HCT116 (cell line): ENCODE measurements at regions not wholly inside any gene's neighbourhood (a gene's known extent, or its start where the extent isn't known, plus 50 kb on each side); places are given as distances from the start of the nearest gene placed in this dataset.

Experiments used
- ATAC-seq: fragments of 200-7000 bp; cut with Tn5 transposase; 2 replicates; pipeline ENCODE4 v1.9.1; 2020; ENCODE audit warnings: mild to moderate bottlenecking, moderate library complexity
- BruUV-seq: library from RNA; stranded (reverse); fragments of 400-500 nt; replicated peaks from 2 replicates; lab custom pipeline; 2021; lab: Mats Ljungman, UMichigan
- CTCF ChIA-PET: fragments of 300-600 bp; sonication (Branson Sonifier 250); formaldehyde crosslinking; loops from one replicate; lab custom pipeline; 2021; ENCODE audit warnings: antibody characterized with exemption; lab: Charles Lee
- POLR2A ChIA-PET: fragments of 300-600, 350-600 bp; sonication (Branson Sonifier 250); formaldehyde crosslinking; loops from one replicate; lab custom pipeline; 2021; ENCODE audit warnings: antibody characterized with exemption; lab: Charles Lee
- RAD21 ChIA-PET, 2 experiments: fragments of 300-600 bp; sonication (Branson Sonifier 250); formaldehyde crosslinking; loops; one replicate each; lab custom pipeline; 2023; ENCODE audit warnings: low total read pairs in 2 of 2; ENCODE audit not compliant: uncharacterized antibody in 2 of 2, unreplicated experiment in 2 of 2, low non-redundant PET in 1 of 2; lab: Charles Lee
- DNase-seq: peaks from one replicate; pipeline ENCODE4 v3.0.0-alpha.2; 2010; ENCODE audit warnings: low read depth, low spot score
- H2AFZ ChIP-seq: fragments of 200-600 bp; shearing (Covaris generic), sonication (generic); 2 replicates; pipeline ENCODE4 v1.6.1; 2017; ENCODE audit warnings: low read depth, mixed run types, mixed read lengths, antibody characterized with exemption, low read length; ENCODE audit not compliant: poor library complexity, severe bottlenecking
- H3K27ac ChIP-seq: 2 replicates; pipeline ENCODE4 v1.5.1; 2012; ENCODE audit warnings: low read depth, low read length
- H3K27me3 ChIP-seq: fragments of 200-600 bp; sonication (generic); 2 replicates; pipeline ENCODE4 v1.6.1; 2016; ENCODE audit warnings: mixed run types, low read length, mixed read lengths; ENCODE audit not compliant: insufficient read depth
- H3K36me3 ChIP-seq, 2 experiments: fragments of 200-500 bp in 1 of 2; fragments of 200-600 bp in 1 of 2; sonication (Bioruptor generic) in 1 of 2; sonication (generic) in 1 of 2; 2 replicates each; pipeline versions ENCODE4 v1.5.1 to v1.6.1; 2014 to 2016; ENCODE audit warnings: low read length in 2 of 2, inconsistent platforms in 1 of 2, mixed read lengths in 1 of 2, mixed run types in 1 of 2; ENCODE audit not compliant: insufficient read depth in 2 of 2, control insufficient read depth in 1 of 2
- H3K4me1 ChIP-seq, 2 experiments: fragments of 200-600 bp in 1 of 2; sonication (generic) in 1 of 2; 2 replicates each; pipeline versions ENCODE4 v1.5.1 to v1.6.1; 2012 to 2017; ENCODE audit warnings: low read length in 2 of 2, inconsistent platforms in 1 of 2, mild to moderate bottlenecking in 1 of 2, mixed read lengths in 1 of 2, mixed run types in 1 of 2, moderate library complexity in 1 of 2; ENCODE audit not compliant: insufficient read depth in 2 of 2, control insufficient read depth in 1 of 2
- H3K4me2 ChIP-seq: fragments of 200-600 bp; sonication (generic); 2 replicates; pipeline ENCODE4 v1.6.1; 2017; ENCODE audit warnings: mixed run types, low read length, mixed read lengths
- H3K4me3 ChIP-seq, 2 experiments: fragments of 200-600 bp in 1 of 2; sonication (generic) in 1 of 2; replicated peaks in 1 of 2; 2 replicates each; pipeline ENCODE4 v1.5.1; 2011 to 2016; ENCODE audit warnings: low read length in 2 of 2, control low read depth in 1 of 2, low read depth in 1 of 2, mild to moderate bottlenecking in 1 of 2, mixed read lengths in 1 of 2, mixed run types in 1 of 2
- H3K79me2 ChIP-seq: fragments of 200-600 bp; sonication (generic); 2 replicates; pipeline ENCODE4 v1.6.1; 2017; ENCODE audit warnings: mild to moderate bottlenecking, mixed run types, low read length, moderate library complexity, mixed read lengths; ENCODE audit not compliant: insufficient read depth
- H3K9ac ChIP-seq: fragments of 200-600 bp; sonication (generic); 2 replicates; pipeline ENCODE4 v1.6.1; 2016; ENCODE audit warnings: low read length, mixed read lengths
- H3K9me2 ChIP-seq: fragments of 200-600 bp; sonication (generic), shearing (Covaris generic); 2 replicates; pipeline ENCODE4 v1.6.1; 2017; ENCODE audit warnings: mixed run types, mild to moderate bottlenecking, moderate library complexity; ENCODE audit not compliant: insufficient read depth
- H3K9me3 ChIP-seq, 2 experiments: fragments of 200-500 bp in 1 of 2; fragments of 200-600 bp in 1 of 2; sonication (Bioruptor generic) in 1 of 2; sonication (generic) in 1 of 2; 2 replicates each; pipeline ENCODE4 v1.6.1; 2014 to 2017; ENCODE audit warnings: low read length in 2 of 2, mixed read lengths in 2 of 2, inconsistent platforms in 1 of 2, low read depth in 1 of 2, mild to moderate bottlenecking in 1 of 2, mixed run types in 1 of 2, moderate library complexity in 1 of 2; ENCODE audit not compliant: control insufficient read depth in 1 of 2, insufficient read depth in 1 of 2
- H4K20me1 ChIP-seq: fragments of 200-600 bp; sonication (generic), shearing (Covaris generic); 2 replicates; pipeline ENCODE4 v1.6.1; 2017; ENCODE audit warnings: mixed run types, mild to moderate bottlenecking, moderate library complexity; ENCODE audit not compliant: insufficient read depth
- CBX3 ChIP-seq: IDR thresholded peaks from 2 replicates; pipeline ENCODE4 v1.6.1; 2012; ENCODE audit warnings: low read depth
- CEBPB ChIP-seq: IDR thresholded peaks from 2 replicates; pipeline ENCODE4 v1.6.1; 2012; ENCODE audit warnings: low read depth
- ELF1 ChIP-seq: IDR thresholded peaks from 2 replicates; pipeline ENCODE4 v1.6.1; 2012; ENCODE audit warnings: low read depth, borderline replicate concordance
- EZH2phosphoT487 ChIP-seq: fragments of 200-600 bp; IDR thresholded peaks from 2 replicates; pipeline ENCODE4 v1.6.1; 2018; ENCODE audit warnings: antibody characterized with exemption, borderline replicate concordance
- POLR2A ChIP-seq: IDR thresholded peaks from 2 replicates; pipeline ENCODE4 v1.7.0; 2011; ENCODE audit warnings: borderline replicate concordance; ENCODE audit not compliant: insufficient read depth, insufficient read length; ENCODE audit errors: extremely low read depth
- POLR2AphosphoS5 ChIP-seq: IDR thresholded peaks from 2 replicates; pipeline ENCODE4 v1.6.1; 2011; ENCODE audit warnings: mild to moderate bottlenecking, low read depth, low read length, moderate library complexity
- SIN3A ChIP-seq: IDR thresholded peaks from 2 replicates; pipeline ENCODE4 v1.6.1; 2012; ENCODE audit warnings: low read depth
- YY1 ChIP-seq: IDR thresholded peaks from 2 replicates; pipeline ENCODE4 v1.6.1; 2011; ENCODE audit warnings: low read length, low read depth, moderate library complexity, mild to moderate bottlenecking; ENCODE audit not compliant: insufficient replicate concordance; ENCODE audit errors: extremely low read depth
- ZFX ChIP-seq: fragments of 450-650 bp; IDR thresholded peaks from 2 replicates; pipeline ENCODE4 v1.6.1; 2017
- intact Hi-C: fragments of 100-400 bp; cut with micrococcal nuclease; formaldehyde crosslinking; loops from 2 replicates; pipeline ENCODE4 v1.10.0; 2022
- TF ChIP-seq, protein P1 (sequence below): IDR thresholded peaks from 2 replicates; pipeline ENCODE4 v1.6.1; 2012; ENCODE audit warnings: low read depth
- TF ChIP-seq, protein P2 (sequence below), 3 experiments: fragments of 200-600 bp in 1 of 3; sonication (generic) in 1 of 3; IDR thresholded peaks in 2 of 3; conservative IDR thresholded peaks in 1 of 3; 2 replicates each; pipeline ENCODE4 v1.5.1; 2012 to 2017; ENCODE audit warnings: low read depth in 2 of 3, low read length in 2 of 3, antibody characterized with exemption in 1 of 3, borderline replicate concordance in 1 of 3, control low read depth in 1 of 3, mild to moderate bottlenecking in 1 of 3, mixed read lengths in 1 of 3, mixed run types in 1 of 3, moderate library complexity in 1 of 3; ENCODE audit not compliant: insufficient read depth in 1 of 3
- TF ChIP-seq, protein P3 (sequence below): IDR thresholded peaks from 2 replicates; pipeline ENCODE4 v1.6.1; 2012

DNA sequence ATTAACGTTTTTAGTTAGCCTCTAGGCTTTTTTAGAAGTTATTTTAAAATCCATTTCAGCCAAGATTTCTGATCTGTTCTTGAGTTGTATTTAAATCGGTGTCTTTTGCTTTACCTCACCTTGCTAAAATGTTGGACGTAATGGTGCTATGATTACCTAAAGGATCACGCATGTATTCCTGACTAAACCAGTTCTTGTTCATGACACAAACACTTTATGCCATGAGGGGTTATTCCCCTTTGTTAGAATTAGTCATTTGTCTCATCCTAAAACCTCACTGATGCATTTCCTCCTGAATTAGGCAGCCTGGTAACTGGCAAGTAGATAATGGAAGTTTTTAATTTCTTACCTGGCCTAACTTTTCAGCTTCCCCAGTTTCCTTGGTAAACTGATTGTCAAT is 185.4 kb upstream of the TANK start (continued):
- TF ChIP-seq EZH2phosphoT487: no peak
- TF ChIP-seq, protein P1, sequence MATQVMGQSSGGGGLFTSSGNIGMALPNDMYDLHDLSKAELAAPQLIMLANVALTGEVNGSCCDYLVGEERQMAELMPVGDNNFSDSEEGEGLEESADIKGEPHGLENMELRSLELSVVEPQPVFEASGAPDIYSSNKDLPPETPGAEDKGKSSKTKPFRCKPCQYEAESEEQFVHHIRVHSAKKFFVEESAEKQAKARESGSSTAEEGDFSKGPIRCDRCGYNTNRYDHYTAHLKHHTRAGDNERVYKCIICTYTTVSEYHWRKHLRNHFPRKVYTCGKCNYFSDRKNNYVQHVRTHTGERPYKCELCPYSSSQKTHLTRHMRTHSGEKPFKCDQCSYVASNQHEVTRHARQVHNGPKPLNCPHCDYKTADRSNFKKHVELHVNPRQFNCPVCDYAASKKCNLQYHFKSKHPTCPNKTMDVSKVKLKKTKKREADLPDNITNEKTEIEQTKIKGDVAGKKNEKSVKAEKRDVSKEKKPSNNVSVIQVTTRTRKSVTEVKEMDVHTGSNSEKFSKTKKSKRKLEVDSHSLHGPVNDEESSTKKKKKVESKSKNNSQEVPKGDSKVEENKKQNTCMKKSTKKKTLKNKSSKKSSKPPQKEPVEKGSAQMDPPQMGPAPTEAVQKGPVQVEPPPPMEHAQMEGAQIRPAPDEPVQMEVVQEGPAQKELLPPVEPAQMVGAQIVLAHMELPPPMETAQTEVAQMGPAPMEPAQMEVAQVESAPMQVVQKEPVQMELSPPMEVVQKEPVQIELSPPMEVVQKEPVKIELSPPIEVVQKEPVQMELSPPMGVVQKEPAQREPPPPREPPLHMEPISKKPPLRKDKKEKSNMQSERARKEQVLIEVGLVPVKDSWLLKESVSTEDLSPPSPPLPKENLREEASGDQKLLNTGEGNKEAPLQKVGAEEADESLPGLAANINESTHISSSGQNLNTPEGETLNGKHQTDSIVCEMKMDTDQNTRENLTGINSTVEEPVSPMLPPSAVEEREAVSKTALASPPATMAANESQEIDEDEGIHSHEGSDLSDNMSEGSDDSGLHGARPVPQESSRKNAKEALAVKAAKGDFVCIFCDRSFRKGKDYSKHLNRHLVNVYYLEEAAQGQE: no peak
- no peak for TF ChIP-seq POLR2A
- no peak for TF ChIP-seq SIN3A
- TF ChIP-seq CBX3: no peak

DNA sequence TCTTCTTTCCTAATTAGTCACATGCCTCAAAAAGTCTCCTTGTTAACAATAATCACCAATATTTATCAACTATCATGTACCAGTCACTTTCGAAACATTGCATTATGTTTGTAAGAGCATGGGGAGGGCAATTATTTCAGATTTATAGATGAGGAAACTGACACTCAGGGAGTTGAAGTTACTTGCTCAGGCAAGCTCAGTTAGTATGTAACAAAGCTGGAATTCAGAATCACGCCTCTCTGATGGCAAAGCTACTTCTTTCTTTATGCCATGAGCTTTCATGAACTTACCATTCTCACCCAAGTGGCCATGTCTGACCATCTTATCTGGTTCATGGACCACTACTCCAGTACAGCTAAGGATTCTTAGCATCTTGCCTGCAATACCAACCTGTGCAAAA is 183.4 kb upstream of the TANK start:
- no peak overlapping the region for H3K4me2 ChIP-seq
- H3K4me1 ChIP-seq: no peaks in the 10 kb centered on the region
- H2AFZ ChIP-seq: no peak overlapping the region
- no peak overlapping the region for H3K9ac ChIP-seq
- no peak overlapping the region for H3K4me3 ChIP-seq
- no peaks in the 10 kb centered on the region for H4K20me1 ChIP-seq
- no peak overlapping the region for H3K27ac ChIP-seq
- no peaks in the 10 kb centered on the region for H3K36me3 ChIP-seq
- ChIA-PET RAD21 (no interaction called here), CTCF (no interaction called here), POLR2A (no interaction called here)
- no peak for TF ChIP-seq POLR2AphosphoS5
- TF ChIP-seq EZH2phosphoT487: no peak
- TF ChIP-seq CEBPB: no peak
- TF ChIP-seq, protein P2, sequence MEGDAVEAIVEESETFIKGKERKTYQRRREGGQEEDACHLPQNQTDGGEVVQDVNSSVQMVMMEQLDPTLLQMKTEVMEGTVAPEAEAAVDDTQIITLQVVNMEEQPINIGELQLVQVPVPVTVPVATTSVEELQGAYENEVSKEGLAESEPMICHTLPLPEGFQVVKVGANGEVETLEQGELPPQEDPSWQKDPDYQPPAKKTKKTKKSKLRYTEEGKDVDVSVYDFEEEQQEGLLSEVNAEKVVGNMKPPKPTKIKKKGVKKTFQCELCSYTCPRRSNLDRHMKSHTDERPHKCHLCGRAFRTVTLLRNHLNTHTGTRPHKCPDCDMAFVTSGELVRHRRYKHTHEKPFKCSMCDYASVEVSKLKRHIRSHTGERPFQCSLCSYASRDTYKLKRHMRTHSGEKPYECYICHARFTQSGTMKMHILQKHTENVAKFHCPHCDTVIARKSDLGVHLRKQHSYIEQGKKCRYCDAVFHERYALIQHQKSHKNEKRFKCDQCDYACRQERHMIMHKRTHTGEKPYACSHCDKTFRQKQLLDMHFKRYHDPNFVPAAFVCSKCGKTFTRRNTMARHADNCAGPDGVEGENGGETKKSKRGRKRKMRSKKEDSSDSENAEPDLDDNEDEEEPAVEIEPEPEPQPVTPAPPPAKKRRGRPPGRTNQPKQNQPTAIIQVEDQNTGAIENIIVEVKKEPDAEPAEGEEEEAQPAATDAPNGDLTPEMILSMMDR (IDR thresholded peaks at IDR 0.05 in 2 of 3, conservative IDR thresholded peaks at IDR 0.05 in 1 of 3; ENCODE audit: borderline replicate concordance in 1 of 3, insufficient read depth in 1 of 3, low read depth in 2 of 3, low read length in 2 of 3): no peak
- no peak for TF ChIP-seq ZFX
- no peak for TF ChIP-seq CBX3
- TF ChIP-seq, protein P3, sequence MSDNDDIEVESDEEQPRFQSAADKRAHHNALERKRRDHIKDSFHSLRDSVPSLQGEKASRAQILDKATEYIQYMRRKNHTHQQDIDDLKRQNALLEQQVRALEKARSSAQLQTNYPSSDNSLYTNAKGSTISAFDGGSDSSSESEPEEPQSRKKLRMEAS: no peak
- TF ChIP-seq YY1: no peak
- no peak for TF ChIP-seq ELF1
- no TSS peak for BruUV-seq
- ATAC-seq (no peak), DNase-seq (no peak)
- H3K27me3 ChIP-seq: no peaks in the 10 kb centered on the region
- H3K9me2 ChIP-seq: no peaks in the 10 kb centered on the region
- intact Hi-C loops: no loop called here
- H3K79me2 ChIP-seq: no peaks in the 10 kb centered on the region
- H3K9me3 ChIP-seq: no peaks in the 10 kb centered on the region
